Loucy (cell line): ENCODE measurements at regions not wholly inside any gene's neighbourhood (a gene's known extent, or its start where the extent isn't known, plus 50 kb on each side); places are given as distances from the start of the nearest gene placed in this dataset.

Source experiments
- H2AFZ ChIP-seq: fragments of 200-600 bp; sonication (generic); 2 replicates; pipeline ENCODE4 v1.6.0; 2016; ENCODE audit warnings: antibody characterized with exemption, mild to moderate bottlenecking, low read length, moderate library complexity
- H3F3A ChIP-seq: fragments of 200-600 bp; 2 replicates; pipeline ENCODE4 v1.6.0; 2016; ENCODE audit warnings: antibody characterized with exemption, low read depth, mild to moderate bottlenecking
- H3K27me3 ChIP-seq: fragments of 200-600 bp; sonication (generic); 2 replicates; pipeline ENCODE4 v1.6.1; 2014; ENCODE audit warnings: low read length, mild to moderate bottlenecking; ENCODE audit not compliant: insufficient read depth, poor library complexity, severe bottlenecking
- H3K36me3 ChIP-seq: fragments of 200-600 bp; sonication (generic); 2 replicates; pipeline ENCODE4 v1.6.1; 2016; ENCODE audit warnings: low read length; ENCODE audit not compliant: insufficient read depth
- H3K4me1 ChIP-seq: fragments of 200-600 bp; sonication (generic); 2 replicates; pipeline ENCODE4 v1.5.1; 2014; ENCODE audit warnings: low read length, mild to moderate bottlenecking; ENCODE audit not compliant: insufficient read depth, poor library complexity, severe bottlenecking
- H3K4me2 ChIP-seq: fragments of 200-600 bp; sonication (generic); 2 replicates; pipeline ENCODE4 v1.6.0; 2014; ENCODE audit warnings: antibody characterized with exemption, low read length, low read depth, mild to moderate bottlenecking; ENCODE audit not compliant: poor library complexity, severe bottlenecking
- H3K4me3 ChIP-seq: fragments of 200-600 bp; sonication (generic); 2 replicates; pipeline ENCODE4 v1.5.1; 2014; ENCODE audit warnings: low read length, mild to moderate bottlenecking, mixed read lengths; ENCODE audit not compliant: poor library complexity, severe bottlenecking
- H3K79me2 ChIP-seq: fragments of 200-600 bp; sonication (generic); 2 replicates; pipeline ENCODE4 v1.6.1; 2014; ENCODE audit warnings: low read length; ENCODE audit not compliant: insufficient read depth
- H3K9ac ChIP-seq: fragments of 200-600 bp; sonication (generic); 2 replicates; pipeline ENCODE4 v1.6.0; 2014; ENCODE audit warnings: mild to moderate bottlenecking, low read depth, low read length, moderate library complexity; ENCODE audit not compliant: poor library complexity, severe bottlenecking
- H3K9me2 ChIP-seq: fragments of 200-600 bp; sonication (generic); replicated peaks from 2 replicates; pipeline ENCODE4 v1.6.1; 2016; ENCODE audit warnings: low read depth, low read length, mixed read lengths
- H3K9me3 ChIP-seq: fragments of 200-600 bp; sonication (generic); 2 replicates; pipeline ENCODE4 v1.6.1; 2014; ENCODE audit warnings: mild to moderate bottlenecking, antibody characterized with exemption, low read length, low read depth; ENCODE audit not compliant: insufficient read depth
- H4K20me1 ChIP-seq: fragments of 200-600 bp; sonication (generic); 2 replicates; pipeline ENCODE4 v1.6.0; 2014; ENCODE audit warnings: antibody characterized with exemption, low read length, mild to moderate bottlenecking; ENCODE audit not compliant: insufficient read depth, poor library complexity, severe bottlenecking
- CTCF ChIP-seq: fragments of 200-600 bp; sonication (generic); conservative IDR thresholded peaks from 2 replicates; pipeline ENCODE4 v1.5.1; 2014; ENCODE audit warnings: mild to moderate bottlenecking, antibody characterized with exemption, low read length
- EZH2phosphoT487 ChIP-seq: fragments of 200-600 bp; IDR thresholded peaks from 2 replicates; pipeline ENCODE4 v1.6.1; 2018; ENCODE audit warnings: antibody characterized with exemption, mild to moderate bottlenecking, moderate library complexity, borderline replicate concordance

GRCh38 chr9:18256568-18256967 is 217.4 kb upstream of the ADAMTSL1 start:
- Histone ChIP-seq H3K9me2 (no peaks in the 10 kb centered on the region), H3K79me2 (no peaks in the 10 kb centered on the region), H3K27me3 (no peaks in the 10 kb centered on the region), H3K4me2 (no peak overlapping the region), H2AFZ (no peak overlapping the region), H3K9ac (no peak overlapping the region), H3F3A (no peaks in the 10 kb centered on the region), H3K9me3 (no peaks in the 10 kb centered on the region), H4K20me1 (no peaks in the 10 kb centered on the region), H3K4me1 (no peaks in the 10 kb centered on the region), H3K4me3 (no peak overlapping the region), H3K36me3 (no peaks in the 10 kb centered on the region)
- no peak for TF ChIP-seq CTCF
- TF ChIP-seq EZH2phosphoT487, result no peak

- Histone ChIP-seq H3K4me3 (no peak overlapping the region), H3K4me1 (no peaks in the 10 kb centered on the region), H3K27me3 (peaks cover 6% of the 10 kb centered on the region), H3K9me3 (no peaks in the 10 kb centered on the region), H3F3A (no peaks in the 10 kb centered on the region), H2AFZ (no peak overlapping the region), H4K20me1 (no peaks in the 10 kb centered on the region), H3K4me2 (no peak overlapping the region), H3K9me2 (no peaks in the 10 kb centered on the region), H3K9ac (no peak overlapping the region), H3K79me2 (no peaks in the 10 kb centered on the region), H3K36me3 (no peaks in the 10 kb centered on the region)
- TF ChIP-seq CTCF (no peak), EZH2phosphoT487 (no peak)
Observed at GRCh38 chr9:18260521-18260920, 213.4 kb upstream of the ADAMTSL1 start.

GRCh38 chr9:18261181-18261580 is 212.8 kb upstream of the ADAMTSL1 start:
- no peaks in the 10 kb centered on the region for H4K20me1 ChIP-seq
- no peaks in the 10 kb centered on the region for H3K9me3 ChIP-seq
- no peaks in the 10 kb centered on the region for H3K36me3 ChIP-seq
- H3K4me1 ChIP-seq, result no peaks in the 10 kb centered on the region
- no peak overlapping the region for H3K4me3 ChIP-seq
- H2AFZ ChIP-seq, result no peak overlapping the region
- peaks cover 6% of the 10 kb centered on the region for H3K27me3 ChIP-seq
- no peaks in the 10 kb centered on the region for H3F3A ChIP-seq
- no peak overlapping the region for H3K9ac ChIP-seq
- H3K79me2 ChIP-seq, result no peaks in the 10 kb centered on the region
- no peaks in the 10 kb centered on the region for H3K9me2 ChIP-seq
- no peak for TF ChIP-seq EZH2phosphoT487
- no peak for TF ChIP-seq CTCF
- no peak overlapping the region for H3K4me2 ChIP-seq
